ENCODE measurements at regions not wholly inside any gene's neighbourhood (a gene's known extent, or its start where the extent isn't known, plus 50 kb on each side); places are given as distances from the start of the nearest gene placed in this dataset.
"Not testable (repeated sequence)": the region's sequence is repeated elsewhere in the genome, so short reads cannot be mapped to it uniquely, and the experiment has no call there.

DNA sequence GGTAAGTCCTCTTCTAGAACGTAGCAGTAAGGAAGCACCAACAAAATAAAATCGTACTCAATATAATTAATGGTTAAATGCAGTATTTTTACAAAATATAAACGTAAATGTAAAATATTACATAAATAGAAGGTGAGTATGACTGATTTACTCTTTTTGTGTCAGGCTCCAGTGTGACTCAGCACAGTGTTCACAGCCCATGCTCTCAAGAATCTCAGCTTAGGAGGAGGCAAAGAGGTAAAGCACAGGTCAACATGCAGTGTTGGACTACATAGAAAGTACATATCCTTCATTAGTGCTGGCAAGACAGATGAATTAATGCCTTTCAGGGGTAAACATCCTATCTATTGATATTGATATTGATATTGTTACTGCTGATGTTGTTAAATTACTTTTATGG, 2050.6 kb upstream of the RAG2 start:
- no peak overlapping the region for H3K4me3 Mint-ChIP-seq (ENCODE audit: low read depth)
- no peaks in the 10 kb centered on the region for H3K4me1 Mint-ChIP-seq (ENCODE audit: low read depth)
- TF ChIP-seq CTCF (IDR thresholded peaks at IDR 0.05; ENCODE audit: unreplicated experiment): no peak

DNA sequence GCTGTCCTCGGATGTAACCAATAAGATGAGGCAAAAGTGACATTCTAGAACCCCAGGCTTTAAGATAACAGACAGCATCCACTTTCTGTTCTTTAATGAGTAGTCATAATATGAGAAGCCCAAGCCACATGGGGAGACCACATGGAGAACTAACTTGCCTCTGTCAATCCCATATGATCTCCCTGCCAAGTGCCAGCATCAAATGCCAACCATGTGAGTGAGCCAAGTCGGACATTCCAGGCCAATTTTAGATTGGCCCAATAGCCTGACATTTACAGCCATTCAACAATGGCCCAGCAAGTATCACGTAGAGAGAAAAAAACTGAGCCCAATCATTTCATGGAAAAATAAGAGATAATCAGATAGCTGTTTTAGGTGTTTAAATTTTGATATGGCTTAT, 2048.3 kb upstream of the RAG2 start:
- no peaks in the 10 kb centered on the region for H3K27me3 Mint-ChIP-seq
- no peaks in the 10 kb centered on the region for H3K36me3 Mint-ChIP-seq (ENCODE audit: insufficient read depth)
- no peak for TF ChIP-seq CTCF (IDR thresholded peaks at IDR 0.05; ENCODE audit: unreplicated experiment)
- no peaks in the 10 kb centered on the region for H3K4me1 Mint-ChIP-seq (ENCODE audit: low read depth)
- no peak for DNase-seq (ENCODE audit: low spot score, unreplicated experiment)
- H3K4me3 Mint-ChIP-seq (ENCODE audit: low read depth): no peak overlapping the region
- no peak overlapping the region for H3K27ac Mint-ChIP-seq
- H3K9me3 Mint-ChIP-seq (ENCODE audit: low read depth): peaks cover 4% of the 10 kb centered on the region

More for the DNA sequence above, 2050.6 kb upstream of the RAG2 start:
- DNase-seq (ENCODE audit: low spot score, unreplicated experiment): no peak
- no peaks in the 10 kb centered on the region for H3K27me3 Mint-ChIP-seq
- no peaks in the 10 kb centered on the region for H3K36me3 Mint-ChIP-seq (ENCODE audit: insufficient read depth)
- H3K27ac Mint-ChIP-seq: no peak overlapping the region
- no peaks in the 10 kb centered on the region for H3K9me3 Mint-ChIP-seq (ENCODE audit: low read depth)

DNA sequence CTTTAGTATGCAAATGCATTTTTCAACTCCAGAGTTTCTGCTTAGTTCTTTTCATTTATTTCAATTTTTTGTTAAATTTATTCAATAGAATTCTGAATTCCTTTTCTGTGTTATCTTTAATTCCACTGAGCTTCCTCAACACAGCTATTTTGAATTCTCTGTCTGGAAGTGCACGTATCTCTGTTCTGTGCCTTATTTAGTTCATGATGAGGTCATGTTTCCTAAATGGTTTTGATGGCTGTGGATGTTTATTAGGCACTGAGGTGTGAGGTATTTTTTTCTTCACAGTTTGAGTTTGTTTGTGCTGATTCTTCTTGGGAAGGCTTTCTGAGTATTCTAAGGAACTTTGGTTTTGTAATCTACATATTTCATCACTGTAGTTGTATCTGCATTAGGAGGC, 2042.8 kb upstream of the RAG2 start:
- H3K4me3 Mint-ChIP-seq (ENCODE audit: low read depth): no peak overlapping the region
- no peaks in the 10 kb centered on the region for H3K4me1 Mint-ChIP-seq (ENCODE audit: low read depth)
- no peak for TF ChIP-seq CTCF (IDR thresholded peaks at IDR 0.05; ENCODE audit: unreplicated experiment)
- peaks cover 13% of the 10 kb centered on the region for H3K9me3 Mint-ChIP-seq (ENCODE audit: low read depth)
- no peak for DNase-seq (ENCODE audit: low spot score, unreplicated experiment)
- H3K27ac Mint-ChIP-seq: no peak overlapping the region
- no peaks in the 10 kb centered on the region for H3K27me3 Mint-ChIP-seq
- no peaks in the 10 kb centered on the region for H3K36me3 Mint-ChIP-seq (ENCODE audit: insufficient read depth)

- H3K36me3 Mint-ChIP-seq (ENCODE audit: insufficient read depth): peaks cover 2% of the 10 kb centered on the region
- TF ChIP-seq CTCF (IDR thresholded peaks at IDR 0.05; ENCODE audit: unreplicated experiment): no peak
- no peak overlapping the region for H3K4me3 Mint-ChIP-seq (ENCODE audit: low read depth)
- H3K4me1 Mint-ChIP-seq (ENCODE audit: low read depth): peaks cover 3% of the 10 kb centered on the region
- H3K27ac Mint-ChIP-seq: no peak overlapping the region
- H3K9me3 Mint-ChIP-seq (ENCODE audit: low read depth): peaks cover 11% of the 10 kb centered on the region
- H3K27me3 Mint-ChIP-seq: no peaks in the 10 kb centered on the region
- no peak for DNase-seq (ENCODE audit: low spot score, unreplicated experiment)
These were observed 2014.7 kb upstream of the RAG2 start for GRCh38 chr11:38612701-38613100.

DNA sequence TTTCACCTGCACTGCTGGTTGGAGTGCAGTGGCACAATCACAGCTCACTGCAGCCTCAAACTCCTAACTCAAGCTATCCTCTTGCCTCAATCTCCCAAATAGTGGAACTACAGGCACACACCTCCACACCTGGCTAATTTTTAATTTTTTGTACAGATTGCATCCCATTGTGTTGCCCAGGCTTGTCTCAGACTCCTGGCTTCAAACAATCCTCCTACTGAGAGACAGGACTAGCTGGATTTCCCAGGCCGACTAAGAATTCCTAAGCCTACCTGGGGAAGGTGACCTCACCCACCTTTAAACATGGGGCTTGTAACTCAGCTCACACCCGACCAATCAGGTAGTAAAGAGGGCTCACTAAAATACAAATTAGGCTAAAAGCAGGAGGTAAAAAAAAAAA, 2003.3 kb upstream of the RAG2 start:
- H3K36me3 Mint-ChIP-seq (ENCODE audit: insufficient read depth); DNase-seq (ENCODE audit: low spot score, unreplicated experiment); H3K4me3 Mint-ChIP-seq (ENCODE audit: low read depth); H3K27me3 Mint-ChIP-seq; H3K9me3 Mint-ChIP-seq (ENCODE audit: low read depth); H3K4me1 Mint-ChIP-seq (ENCODE audit: low read depth): not testable (repeated sequence)
- H3K27ac Mint-ChIP-seq: peak overlapping the region; percentile 44

DNA sequence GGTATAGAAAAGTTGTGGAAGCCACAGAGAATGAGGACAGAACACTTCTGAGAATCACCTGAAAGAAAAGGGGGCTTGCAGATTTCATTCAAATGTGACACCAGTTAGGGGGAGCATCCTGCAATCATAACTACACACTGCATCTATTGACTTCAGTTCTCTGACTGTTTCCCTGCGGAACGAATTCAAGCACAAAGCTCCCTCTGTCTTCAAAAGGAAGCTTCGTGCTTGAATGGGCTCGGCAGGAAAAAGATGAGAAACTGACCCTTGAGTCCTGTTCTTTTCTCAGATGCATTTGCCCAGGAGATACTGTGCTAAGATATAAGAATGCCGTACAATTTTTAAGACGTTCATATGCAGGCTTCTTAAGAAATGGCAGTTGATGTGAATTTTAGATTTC, 2000.4 kb upstream of the RAG2 start:
- Mint-ChIP-seq H3K27me3 (no peaks in the 10 kb centered on the region), H3K9me3 (ENCODE audit: low read depth) (no peaks in the 10 kb centered on the region), H3K27ac (no peak overlapping the region), H3K4me1 (ENCODE audit: low read depth) (peaks cover 2% of the 10 kb centered on the region), H3K4me3 (ENCODE audit: low read depth) (no peak overlapping the region), H3K36me3 (ENCODE audit: insufficient read depth) (no peaks in the 10 kb centered on the region)
- TF ChIP-seq CTCF (IDR thresholded peaks at IDR 0.05; ENCODE audit: unreplicated experiment): no peak
- DNase-seq (ENCODE audit: low spot score, unreplicated experiment): no peak

DNA sequence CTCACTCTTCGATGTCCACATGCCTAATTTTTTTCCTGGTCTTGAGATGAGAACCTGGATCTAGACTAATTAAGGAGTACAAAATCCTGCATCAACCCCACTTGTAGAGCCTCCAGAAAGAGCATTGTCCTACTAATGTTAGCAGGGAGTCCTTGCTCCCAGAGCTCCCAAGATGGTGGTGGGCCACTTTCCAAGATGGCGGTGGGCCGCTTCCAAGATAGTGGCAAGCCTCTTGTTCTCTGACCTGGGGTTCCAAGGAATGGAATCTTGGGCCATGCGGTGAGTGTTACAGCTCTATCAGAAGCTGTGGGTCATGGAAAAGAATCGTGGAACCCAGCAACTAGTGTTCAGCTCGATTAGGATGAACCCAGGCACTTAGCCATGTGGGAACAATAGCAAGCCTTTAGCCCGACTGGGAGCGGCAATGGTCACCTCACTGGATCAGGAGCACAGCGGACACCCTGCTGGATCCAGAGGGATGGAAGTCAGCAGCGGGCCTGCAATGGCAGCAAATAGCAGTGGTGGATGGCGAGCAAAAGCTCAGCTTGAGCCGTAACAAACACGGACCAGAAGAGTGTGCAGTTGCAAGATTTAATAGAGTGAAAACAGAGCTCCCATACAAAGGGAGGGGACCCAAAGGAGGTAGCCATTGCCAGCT, 1997.5 kb upstream of the RAG2 start:
- H3K4me1 Mint-ChIP-seq (ENCODE audit: low read depth); H3K9me3 Mint-ChIP-seq (ENCODE audit: low read depth); H3K36me3 Mint-ChIP-seq (ENCODE audit: insufficient read depth); H3K4me3 Mint-ChIP-seq (ENCODE audit: low read depth); DNase-seq (ENCODE audit: low spot score, unreplicated experiment); H3K27me3 Mint-ChIP-seq; H3K27ac Mint-ChIP-seq: not testable (repeated sequence)
